Ammon's horn (tissue), 1 donor: ENCODE measurements at regions not wholly inside any gene's neighbourhood (a gene's known extent, or its start where the extent isn't known, plus 50 kb on each side); places are given as distances from the start of the nearest gene placed in this dataset.

Source experiments
- DNase-seq: peaks from one replicate; pipeline ENCODE4 v3.0.0-alpha.2; 2016; ENCODE audit warnings: low spot score

DNA sequence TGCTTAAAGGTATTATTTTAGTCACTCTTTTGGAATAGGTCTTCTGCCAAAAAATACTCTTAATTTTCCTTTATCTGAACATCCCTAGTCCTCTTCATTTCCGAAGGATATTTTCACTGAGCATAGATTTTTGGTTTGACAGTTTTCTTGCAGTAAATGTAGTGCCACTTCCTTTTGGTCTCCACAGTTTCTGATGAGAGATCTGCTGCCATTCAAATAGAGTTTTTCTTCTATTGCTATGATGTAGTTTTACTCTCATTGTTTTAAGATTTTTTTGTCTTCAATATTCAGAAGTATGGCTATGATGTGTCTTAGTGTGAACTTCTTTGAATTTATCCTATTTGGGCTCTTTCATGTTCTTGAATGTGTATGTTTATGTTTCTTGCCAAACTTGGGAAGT lies 281.1 kb upstream of the SORL1-AS1 start:
- no peak for DNase-seq

DNA sequence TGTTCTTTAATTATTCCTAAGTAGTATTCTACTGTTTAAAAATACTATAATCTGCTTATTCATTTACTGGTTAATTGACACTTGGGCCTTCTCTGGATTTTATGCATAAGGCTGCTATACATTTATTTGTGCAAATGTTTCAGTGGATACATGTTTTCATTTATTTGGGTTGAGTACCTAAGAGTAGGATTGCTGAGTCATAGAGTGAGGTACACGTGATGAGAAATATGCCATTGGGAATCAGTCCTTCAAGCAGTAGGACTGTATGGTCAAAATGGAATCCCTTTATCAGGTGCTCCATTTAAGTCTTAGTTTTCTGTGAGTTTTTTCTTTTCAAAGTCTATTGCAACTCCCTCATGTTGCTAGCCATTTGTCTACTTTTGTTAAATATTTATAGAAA lies 275.2 kb upstream of the SORL1-AS1 start:
- no peak for DNase-seq

DNA sequence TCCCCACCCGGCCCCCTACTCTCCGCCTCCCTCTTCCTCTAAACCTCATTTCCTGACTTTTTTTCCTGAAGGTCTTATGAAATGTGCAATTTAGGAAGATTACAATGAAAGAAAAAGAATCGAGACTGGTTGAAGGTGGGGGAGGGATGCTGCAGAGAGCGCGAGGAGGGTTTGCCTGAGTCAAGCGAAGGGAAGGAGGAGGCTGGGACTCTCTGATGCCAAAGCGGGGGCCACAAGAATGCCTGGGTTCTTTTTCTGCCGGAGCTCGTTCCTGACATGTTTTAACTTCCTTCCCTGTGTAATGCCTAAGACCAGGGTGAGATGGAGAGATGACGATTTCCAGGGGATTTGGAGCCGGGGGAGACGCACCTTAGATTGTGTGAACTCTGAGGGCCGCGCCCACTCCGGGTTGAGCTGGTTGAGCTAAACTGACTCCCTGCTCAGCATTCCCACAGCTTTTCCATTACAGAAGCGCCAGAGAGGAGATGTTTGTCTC lies 270.5 kb upstream of the SORL1-AS1 start:
- DNase-seq, result peak; percentile 78

DNA sequence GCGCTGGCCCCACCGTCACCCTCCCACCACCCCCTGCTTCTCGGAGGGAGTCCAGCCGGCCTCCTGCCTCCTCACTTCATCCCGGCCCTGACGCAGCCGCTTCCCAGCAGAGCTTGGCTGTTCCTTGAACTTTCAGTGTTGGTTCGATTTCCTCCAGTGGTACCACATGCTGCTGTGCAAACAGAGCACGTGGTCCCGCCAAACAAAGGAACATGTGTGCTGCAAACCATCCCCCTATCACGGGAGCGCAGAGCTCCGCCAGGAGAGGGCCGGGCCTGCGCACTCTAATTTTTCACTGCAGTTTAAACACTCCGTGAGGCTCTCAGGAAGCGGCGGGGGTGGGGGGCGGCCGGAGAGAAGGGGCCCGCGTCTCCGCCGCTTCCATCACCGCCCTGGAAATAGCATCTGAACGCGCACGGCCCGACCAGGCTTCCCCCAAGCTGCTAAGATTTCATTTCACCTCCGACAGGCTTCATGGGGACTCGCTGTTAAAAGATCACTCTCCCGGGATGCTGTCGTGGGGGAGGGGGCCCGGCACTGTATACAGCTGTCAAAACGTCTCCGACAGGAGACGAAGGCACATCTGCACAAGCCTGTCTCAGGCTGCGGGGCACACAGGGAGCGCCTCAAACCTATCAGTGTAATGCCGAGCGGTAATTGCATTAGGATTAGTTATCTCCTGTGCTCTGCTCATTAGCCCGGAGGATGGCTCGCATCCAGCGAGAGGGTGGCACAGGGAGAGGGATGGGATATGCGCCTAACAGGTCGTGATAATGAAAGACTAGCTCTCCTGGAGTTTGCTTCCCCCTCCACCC lies 269.9 kb upstream of the SORL1-AS1 start:
- peak; percentile 97 for DNase-seq

DNA sequence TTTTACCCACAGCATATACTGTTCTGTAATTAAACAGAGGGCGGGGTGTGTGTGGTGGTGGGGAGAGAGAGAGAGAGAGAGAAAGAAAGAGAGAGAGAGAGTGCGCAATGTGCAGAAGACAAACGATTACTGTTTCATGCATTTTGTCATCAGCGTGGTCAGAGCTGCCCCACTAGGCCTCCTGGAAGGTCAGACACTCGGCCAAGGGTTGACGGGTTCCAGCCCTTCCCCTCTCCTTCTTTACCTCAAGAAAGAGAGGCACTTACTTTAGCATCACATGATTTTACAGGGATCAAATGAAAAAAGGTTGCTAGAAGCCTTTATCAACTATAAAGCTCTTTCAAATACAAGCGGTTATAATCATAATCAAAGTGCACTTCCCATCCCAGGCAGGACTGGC lies 269.2 kb upstream of the SORL1-AS1 start:
- DNase-seq, result peak; percentile 86

DNA sequence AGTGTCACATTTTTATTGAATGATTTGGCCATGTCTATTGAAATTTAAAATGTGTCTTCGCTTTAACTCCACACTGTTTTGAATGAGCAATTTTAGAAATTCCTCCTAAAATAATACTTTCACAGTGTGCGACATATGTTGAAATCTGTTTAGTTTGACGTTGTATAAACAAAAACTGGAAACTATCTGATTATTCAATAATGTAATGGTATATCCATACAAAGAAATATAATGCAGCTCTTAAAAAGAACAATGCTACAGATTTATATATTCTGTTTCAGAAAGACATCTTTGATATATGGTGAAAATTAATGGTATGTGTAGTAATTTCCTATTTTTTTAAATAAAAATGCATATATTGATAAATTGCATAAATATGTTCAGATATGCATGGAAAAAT lies 268.7 kb upstream of the SORL1-AS1 start:
- no peak for DNase-seq

DNA sequence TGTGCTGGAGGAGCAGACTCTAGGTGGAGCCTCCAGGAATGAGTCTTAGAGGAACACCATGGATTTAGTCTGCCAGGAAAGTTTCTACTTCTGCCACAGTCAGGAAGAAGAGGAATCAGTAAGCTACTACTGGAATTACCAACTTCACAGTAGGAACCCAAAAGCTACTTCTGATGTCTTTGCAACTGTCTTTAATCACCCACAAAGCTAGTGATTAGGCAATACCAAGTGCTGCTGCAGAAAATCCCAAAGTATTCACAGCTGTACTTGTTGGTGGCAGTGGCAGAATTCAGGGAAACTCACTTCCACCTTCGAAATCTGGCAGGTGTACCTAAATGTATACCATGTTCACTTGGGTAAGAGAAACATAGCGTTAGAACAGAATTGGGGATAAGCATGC lies 264.5 kb upstream of the SORL1-AS1 start:
- no peak for DNase-seq

DNA sequence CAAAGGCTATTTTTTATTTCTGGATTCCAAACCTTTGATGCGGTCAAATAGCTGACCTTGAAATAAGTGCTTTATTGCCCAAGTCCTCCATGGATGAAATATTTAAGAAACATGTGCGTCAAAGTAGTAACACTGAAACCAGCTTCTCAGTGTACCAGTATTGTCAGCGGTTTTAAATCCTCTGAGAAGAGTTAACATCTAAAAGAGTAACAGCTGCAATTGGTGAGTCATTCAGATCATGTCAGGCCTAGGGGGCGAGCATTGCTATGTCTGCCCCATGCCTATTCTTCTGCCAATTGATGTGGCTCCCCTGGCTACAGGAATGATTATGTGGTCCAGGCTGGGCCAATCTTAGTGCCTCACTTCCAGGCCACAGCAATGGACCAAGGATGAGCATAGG lies 263.3 kb upstream of the SORL1-AS1 start:
- no peak for DNase-seq

DNA sequence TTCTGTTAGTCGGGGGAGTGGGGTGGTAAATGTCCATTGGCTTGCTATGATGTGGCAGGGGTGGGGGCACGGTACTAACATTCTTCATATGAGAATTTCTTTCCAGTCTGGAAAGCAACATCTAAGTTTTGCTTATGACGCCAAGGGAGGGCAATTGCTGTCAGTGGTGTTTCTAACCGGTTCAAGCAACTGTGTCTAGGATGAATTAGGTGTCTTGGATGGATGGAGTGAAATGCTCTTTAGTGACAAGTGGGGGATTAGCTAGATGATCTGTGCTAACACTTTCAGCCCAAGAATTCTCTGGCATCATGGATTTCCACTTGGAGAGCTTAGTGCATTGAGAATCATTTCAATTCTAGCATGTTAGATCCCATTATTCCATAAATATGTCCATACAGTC lies 262.6 kb upstream of the SORL1-AS1 start:
- DNase-seq, result no peak

DNA sequence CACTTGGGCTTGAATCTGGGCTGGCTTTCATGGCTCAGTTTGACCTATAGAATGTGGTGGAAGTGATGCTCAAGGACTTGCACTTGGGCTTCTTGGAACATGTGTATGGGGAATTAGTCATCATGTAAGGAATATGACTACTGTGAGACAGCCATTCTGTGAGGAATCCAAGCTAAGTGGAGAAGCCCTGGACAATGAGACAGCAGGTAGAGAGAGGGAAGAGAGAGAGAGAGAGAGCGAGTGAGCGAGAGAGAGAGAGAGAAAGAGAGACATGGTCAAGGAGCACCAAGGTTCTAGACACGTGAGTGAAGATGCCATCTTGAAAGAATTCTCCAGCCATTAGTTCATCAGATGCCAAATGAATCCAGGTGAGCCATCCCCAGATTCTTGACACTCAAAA lies 261.6 kb upstream of the SORL1-AS1 start:
- no peak for DNase-seq

DNA sequence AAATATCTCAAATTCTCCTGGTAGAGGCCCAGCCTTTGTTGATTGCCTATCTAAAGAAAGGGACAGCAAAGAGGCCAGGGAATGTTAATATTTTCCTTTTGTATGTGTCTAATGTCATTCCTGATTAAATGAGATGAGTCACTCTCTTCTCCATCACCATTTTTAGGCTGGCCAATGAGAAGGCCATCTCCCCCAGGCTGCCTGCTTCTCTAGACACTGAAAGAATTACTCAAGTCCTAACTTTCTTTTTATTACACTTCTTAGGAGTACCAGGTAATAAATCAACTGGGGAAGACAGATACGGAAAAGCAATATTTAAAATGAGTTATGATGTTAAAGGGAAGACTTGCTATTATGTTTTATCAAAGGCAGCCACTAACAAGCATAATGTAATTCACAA lies 259.2 kb upstream of the SORL1-AS1 start:
- DNase-seq, result no peak

DNA sequence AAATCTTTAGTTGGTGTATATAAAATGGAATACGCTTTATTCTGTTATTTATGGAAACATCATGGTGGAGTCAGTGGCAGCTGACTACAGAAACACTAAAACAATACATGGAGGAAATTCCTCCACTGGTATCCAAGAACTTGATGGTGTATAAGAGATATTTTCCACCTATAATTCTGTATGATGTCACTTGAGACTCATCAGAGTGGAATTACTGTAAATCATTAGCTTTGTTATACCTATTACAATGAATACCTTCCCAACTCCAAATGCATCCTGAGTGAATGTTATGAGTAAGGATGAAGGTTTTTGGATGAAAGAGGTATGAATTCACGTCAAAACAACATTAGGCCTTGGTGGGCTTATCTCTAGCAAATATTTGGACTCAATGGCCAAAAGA lies 258.5 kb upstream of the SORL1-AS1 start:
- no peak for DNase-seq

DNA sequence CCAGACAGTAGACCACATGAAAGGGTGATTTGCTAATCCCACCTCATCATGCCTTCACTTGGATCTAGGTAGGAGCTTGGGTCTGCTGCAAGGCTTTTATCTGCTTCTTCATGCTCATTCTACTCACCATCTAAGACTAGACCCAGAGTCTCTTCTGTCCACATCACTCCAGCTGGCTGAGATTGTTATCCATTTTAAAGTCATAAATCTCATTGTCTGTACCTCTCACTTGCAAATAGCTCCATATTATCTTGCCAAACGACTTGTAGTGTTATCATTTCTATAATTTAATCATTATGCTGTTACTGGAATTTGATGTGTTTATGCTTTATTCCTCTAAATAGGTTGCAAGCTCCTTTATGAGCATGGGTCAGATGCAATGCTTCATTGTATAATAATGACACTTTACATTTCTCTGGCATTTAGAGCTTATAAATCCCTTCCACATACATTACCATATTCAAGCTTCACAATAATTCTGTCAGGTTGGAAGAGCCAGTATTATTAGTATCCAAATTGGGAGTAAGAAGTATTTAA lies 254.2 kb upstream of the SORL1-AS1 start:
- DNase-seq, result no peak

DNA sequence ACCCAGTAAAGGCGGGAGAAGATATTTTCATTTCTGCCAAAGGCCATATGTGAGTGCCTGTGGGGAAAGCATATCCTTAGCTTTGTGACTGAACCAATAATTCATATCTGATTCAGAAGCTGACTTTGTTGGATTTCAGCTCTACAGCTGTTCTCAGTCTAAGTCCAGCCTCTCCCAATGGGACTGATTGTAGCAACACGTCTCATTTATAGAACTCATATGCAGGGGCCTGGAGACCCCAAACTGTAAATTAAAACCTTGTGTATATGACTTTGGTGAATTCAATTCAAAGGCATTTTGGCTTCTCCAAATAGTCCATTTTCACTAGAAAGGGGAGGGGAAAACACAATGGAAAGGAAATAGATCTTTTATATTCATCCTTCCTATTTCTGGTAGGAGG lies 250.4 kb upstream of the SORL1-AS1 start:
- DNase-seq, result no peak

DNA sequence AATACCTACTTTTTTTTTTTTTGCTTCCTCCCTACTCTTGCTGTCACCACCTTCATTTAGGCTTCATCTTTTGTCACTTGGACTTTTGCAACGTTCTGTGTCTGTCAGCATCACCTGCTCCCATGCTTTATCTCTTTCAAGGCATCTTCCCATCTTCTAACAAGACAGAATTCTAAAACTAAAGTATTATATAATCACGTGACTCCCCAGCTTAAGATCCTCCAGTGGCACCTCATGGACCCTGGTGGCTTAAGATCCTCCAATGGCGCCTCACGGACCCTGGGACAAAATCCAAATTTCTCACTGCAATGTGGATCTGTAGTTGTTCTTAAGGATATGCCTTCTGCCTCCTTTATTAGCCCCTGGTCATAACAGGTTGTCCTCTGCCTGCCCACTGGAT lies 248.2 kb upstream of the SORL1-AS1 start:
- no peak for DNase-seq

DNA sequence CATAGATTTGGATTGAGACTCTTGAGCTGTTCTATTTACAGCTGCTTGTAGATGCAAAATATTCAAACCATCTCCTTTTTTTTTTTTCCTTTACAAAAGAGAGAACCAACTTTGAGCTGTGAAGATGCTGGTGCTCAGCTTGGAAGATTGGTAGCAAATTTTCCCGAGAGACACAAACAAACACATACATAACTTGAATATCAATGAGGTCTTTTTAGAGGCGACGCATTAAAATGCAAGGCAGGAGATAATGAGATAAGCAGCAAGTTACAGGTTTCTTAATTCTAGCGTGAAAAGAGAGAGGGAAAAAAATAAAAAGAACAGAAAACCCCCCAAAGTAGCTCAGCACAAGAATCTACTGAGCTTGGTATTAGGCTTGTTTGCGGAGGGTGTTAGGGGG lies 247.0 kb upstream of the SORL1-AS1 start:
- DNase-seq, result peak; percentile 58

DNA sequence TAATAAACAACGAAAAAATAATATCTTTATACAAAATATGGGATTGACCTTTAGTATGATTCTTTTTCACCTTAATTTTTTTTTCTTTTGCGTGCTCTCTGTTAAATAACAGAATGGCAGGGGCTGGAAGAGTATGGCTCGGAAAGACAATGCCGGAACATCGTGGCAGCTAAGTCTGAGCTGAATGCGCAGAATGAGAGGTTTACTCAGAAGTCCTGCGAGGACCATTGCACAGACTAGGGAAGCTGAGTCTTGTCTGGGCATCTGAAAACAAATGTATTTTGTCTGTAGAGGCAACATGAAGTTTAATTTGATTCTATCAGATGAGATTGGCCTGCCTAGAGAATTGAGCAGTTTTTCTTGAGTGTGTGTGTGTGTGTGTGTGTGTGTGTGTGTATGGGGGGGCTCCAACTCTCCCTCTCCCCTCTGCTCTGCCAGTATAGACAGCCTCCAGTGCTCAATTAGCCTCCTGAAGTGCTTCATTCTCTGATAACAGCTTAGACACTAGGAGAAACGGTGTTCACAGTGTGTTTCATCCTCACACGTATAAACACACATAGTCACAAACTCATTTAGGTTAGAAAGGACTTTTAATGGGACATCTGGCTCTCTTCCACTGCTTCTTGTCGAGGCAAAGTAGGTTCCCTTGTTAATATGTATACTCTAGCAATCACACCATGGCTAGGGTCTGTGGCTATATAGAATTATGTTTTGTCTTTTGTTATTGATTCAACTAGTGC lies 244.3 kb upstream of the SORL1-AS1 start:
- DNase-seq, result no peak

DNA sequence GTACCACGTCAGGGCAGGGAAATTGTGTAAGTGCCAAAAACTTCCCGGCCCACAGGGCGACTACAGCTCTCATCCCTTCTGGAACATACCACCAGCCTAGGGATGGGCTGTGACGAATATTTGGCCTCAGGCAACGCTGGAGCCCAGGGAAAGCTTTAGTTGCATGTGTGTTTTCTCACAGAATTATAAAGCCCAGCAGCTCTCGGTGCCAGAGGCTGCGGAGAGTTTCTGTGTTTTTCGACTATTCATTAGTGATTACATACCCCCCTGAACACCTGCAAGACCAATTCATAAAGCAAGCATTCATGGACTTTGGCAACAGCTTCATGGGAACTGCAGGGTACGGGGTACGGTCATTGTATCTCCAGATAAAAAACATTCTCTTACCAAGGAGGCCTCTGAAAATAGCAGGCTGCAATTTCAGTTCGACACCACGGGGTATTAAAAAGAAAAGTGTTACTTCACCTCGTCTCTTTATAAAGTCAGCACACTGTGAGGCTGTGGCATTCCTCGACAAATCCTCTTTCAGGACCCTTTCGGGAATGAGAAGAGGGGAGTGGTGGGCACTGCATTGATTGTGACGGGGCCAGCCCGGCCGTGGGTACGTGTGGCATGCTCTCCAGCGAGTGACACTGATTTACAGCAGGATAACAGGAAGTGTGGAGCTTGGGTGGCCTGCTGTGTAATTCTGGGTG lies 243.6 kb upstream of the SORL1-AS1 start:
- peak; percentile 84 for DNase-seq

DNA sequence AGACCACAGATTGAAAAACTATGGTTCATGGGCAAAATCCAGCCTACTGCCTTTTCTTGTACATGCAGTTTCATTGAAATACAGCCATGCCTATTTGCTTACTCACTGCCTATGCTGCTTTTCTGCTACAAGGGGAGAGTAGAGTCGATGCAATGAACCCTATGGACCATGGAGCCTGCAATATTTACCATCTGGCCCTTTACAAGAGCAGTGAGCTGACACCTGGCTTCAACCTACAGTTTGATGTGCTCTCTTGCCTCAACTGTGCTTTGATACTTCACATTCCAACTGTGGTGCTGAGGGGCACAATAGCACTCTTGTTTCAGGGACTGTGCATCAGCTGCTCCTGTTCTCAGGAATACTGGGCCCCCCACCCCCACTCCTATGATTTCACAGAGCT lies 239.5 kb upstream of the SORL1-AS1 start:
- no peak for DNase-seq

DNA sequence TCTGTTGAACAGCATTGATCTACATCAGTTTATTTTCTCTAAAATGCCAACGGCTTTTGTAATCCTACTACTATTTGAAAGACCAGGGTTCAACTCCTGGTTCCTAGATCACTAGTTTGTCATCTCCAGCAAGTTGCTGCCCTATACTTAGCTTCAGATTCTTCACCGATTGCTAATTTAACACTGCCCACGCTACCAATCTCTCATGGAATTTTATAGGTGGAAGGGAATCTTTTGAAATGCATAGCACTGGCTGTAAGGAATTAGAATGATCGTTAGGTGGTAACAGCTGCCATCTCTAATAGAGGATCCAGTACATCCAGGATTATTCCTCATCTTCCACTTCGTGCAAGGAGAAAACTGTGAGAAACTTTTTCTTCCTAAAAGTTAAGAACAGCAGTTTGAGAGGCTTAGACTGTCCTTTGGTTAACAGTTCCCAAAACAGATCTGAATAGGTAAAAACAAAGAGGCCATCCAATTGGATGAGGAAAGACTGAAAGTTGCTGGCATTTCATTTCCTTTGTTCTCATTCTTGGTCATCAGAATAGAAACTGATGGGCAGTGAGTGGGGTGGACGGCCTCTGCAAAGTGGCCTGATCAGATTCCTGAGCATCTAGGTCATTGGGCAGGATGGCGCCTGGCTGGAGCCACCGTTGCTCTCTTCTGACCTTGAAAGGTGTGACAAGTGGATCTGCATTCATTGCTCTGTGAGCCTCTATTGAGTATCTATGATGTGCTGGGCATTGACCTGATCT lies 236.3 kb upstream of the SORL1-AS1 start:
- no peak for DNase-seq

DNA sequence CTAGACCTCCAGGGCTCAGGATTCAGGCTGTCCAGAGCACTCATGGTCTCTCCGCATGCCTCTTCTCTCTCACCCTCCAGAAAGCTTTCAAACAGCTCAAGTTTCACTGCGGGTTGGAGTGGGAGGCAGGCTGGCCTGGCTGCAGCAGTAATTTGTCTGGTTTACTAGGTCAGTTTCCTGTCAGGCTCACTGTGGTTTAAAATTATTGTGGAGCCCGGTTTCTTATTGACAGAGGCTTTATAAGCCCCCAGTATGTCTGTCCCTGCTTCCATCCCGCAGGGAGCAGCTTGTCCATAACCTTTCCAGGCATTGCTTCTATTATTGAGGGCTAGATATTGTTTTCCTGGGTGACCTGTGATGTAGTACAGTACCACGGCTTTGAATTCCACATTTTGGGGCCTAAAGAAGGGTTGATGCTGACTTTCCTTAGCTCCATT lies 235.3 kb upstream of the SORL1-AS1 start:
- DNase-seq, result no peak

DNA sequence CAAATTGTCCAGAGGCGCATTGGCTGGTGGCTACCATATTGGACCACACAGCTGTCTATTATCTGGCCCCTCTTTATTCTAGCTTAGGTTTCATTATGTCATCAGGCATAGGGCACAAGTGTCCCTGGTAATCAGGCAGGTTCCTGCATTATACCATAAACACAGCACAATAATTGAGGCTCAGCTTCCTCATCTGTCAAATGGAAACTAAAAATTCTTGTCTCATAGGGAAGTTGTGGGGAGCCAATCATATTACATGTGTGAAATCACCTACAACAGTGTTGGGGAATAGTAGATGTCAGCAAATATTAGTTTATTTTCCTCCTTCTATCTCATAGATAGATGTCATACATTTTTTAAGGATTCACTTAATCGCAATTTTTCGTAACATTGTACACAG lies 231.0 kb upstream of the SORL1-AS1 start:
- DNase-seq, result no peak
